Sciatic nerve (tissue), 2 donors: ENCODE measurements at regions not wholly inside any gene's neighbourhood (a gene's known extent, or its start where the extent isn't known, plus 50 kb on each side); places are given as distances from the start of the nearest gene placed in this dataset.

Source experiments
- ATAC-seq: fragments of 200-7000 bp; cut with Tn5 transposase; one replicate; pipeline ENCODE4 v1.9.1; 2020; ENCODE audit warnings: mild to moderate bottlenecking, moderate library complexity
- DNase-seq: peaks from one replicate; pipeline ENCODE4 v3.0.0-alpha.2; 2020; ENCODE audit warnings: low spot score
- intact Hi-C: fragments of 100-400 bp; cut with DNase I; formaldehyde crosslinking; loops from one replicate; pipeline ENCODE4 v1.14.2; 2022
- donor health status: DM: no; HTN: no; CAD: no.
- donor health status: DM: no; HTN: no; CAD: no.

DNA sequence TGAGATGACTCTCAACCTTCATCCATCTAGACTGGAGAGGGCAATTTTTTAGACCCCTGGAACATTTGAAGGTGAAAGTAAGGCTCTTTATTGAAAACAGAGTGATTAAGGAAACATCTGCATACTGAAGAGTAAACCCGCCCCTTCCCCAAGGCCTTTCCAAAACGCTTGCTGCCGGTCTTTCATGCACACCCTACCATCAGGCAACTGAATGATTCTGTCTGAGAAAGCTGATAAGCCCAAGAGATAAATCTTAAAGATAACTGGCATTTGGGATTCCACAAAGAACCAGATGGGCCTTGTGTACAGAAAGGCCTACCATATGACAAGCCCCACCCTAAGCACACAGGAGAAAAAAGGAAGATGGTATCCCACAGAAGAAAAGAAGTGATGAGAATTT is 54.4 kb upstream of the PIK3R1 start:
- no peak for ATAC-seq
- intact Hi-C loops, result no loop called here

DNA sequence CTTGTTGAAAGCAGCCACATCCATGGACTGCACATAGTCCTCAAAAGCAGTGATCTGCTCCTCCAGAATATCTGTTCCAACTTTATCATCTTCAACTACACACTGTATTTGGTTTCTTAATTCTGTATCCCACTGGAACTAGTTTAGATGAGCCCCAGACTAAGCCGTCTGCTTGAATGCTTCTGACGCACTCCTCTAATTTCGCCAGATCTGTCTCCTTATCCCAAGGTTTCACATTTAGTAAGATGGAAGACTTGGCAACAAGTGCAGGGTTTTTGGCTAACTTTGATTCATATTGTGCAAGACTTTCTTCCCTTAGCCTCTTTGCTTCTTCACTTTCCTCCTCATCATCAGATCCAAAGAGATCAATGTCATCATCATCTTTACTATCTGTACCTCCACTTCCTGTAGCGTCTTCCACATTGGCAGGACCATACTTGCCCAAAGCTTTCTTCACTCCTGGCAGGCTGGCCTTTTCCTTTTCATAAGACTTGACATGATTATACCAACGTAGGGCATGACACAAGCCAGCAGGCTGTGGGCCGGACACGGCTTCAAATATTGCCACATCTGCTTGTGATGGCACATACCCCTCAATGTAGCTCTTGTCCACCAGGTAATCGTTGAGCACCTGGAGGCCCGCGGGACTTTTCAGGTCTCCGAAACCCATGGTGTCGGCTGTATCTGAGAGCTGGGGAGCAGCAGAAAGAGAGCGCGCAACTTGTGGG is 56.2 kb upstream of the PIK3R1 start:
- ATAC-seq, result peak; percentile 85

More for the DNA sequence above, 54.4 kb upstream of the PIK3R1 start:
- no peak for DNase-seq

DNA sequence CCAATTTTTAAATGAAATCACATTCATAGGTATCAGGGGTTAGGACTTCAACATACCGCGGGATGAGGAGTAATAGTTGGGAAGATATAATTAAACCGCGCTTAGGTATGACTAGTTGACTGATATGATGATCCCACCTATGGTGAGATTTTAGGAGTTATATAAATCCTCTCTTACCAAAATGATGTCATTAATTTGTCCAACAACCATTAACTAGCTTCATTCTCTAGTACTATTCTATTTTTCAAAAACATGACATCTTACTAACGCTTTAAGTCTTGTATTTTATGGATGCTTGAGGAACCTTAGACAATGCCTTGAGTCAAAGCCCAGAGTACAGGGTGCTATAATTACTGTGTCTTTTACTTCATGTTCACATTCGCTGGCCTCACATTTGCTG is 59.6 kb upstream of the PIK3R1 start:
- intact Hi-C loops, result no loop called here
- no peak for ATAC-seq

More for the DNA sequence above, 56.2 kb upstream of the PIK3R1 start:
- DNase-seq, result no peak
- intact Hi-C loops, result no loop called here

DNA sequence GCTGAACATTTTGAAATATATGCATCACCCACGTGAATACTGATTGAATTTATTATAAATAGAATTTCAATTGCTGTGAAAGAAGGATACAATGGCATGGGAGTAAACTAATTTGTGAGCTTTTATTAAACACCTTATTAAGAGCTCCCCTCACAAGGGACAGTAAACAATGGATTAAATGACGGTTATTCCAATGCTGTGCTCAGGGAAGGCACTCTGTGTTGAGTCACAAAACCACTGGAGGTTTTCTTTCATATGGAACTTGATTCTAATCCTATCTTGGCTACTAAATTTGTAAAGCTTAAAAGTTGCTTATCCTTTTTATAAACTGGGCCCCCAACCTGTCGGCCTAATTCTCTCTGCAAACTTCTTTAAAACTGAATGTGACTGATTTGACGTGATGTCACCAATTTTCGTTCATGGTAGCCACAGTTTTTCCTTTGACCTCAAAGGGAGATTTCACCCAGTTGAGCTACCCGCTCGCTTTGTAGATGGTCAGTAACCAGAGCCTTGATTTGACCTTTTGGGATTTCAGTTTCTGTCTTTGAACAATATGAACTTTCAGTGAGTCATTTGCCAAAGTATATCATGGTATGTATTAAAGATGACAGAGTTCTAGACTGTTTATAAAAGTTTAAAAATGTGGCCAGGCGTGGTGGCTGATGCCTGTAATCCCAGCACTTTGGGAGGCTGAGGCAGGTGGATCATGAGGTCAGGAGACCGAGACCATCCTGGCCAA is 61.3 kb upstream of the PIK3R1 start:
- intact Hi-C loops, result no loop called here
- DNase-seq (no peak), ATAC-seq (no peak)

More for the DNA sequence above, 59.6 kb upstream of the PIK3R1 start:
- no peak for DNase-seq

DNA sequence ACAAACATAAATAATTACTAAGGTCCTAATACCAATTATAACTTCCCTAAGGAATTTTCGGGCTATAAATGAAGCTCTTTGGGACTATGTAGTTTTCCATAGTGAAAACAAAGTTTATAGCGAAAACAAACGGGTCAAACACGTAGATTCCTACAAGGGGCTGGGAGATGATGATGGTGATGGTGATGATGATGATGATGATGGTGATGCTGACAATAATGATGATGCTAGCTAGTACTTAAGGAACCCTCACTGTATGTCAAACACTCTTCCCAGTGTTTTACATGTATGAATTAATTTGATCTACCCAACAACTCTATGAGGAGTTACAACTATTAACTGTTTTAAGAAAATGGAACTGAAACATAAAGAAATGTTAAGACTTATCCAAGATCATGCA is 63.7 kb upstream of the PIK3R1 start:
- no peak for DNase-seq
- intact Hi-C loops, result no loop called here
- no peak for ATAC-seq

DNA sequence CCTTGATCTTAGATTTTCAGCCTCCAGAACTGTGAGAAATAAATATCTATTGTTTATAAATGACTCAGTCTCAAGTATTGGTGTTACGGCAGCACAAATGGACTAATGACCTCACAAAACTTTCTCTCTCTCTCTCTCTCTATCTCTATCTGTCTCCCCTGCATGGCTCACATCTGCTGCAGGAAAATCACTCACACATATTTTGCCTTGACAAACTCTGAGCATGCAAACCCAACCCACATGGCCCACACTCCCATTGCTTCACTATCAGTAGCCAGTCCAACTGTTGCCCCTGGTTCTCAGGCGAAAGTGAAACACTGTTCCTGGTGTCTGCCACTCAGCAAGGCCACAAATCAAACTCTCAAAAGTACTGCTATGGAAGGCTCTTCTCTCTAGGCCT is 66.4 kb upstream of the PIK3R1 start:
- ATAC-seq, result no peak
- intact Hi-C loops, result no loop called here

DNA sequence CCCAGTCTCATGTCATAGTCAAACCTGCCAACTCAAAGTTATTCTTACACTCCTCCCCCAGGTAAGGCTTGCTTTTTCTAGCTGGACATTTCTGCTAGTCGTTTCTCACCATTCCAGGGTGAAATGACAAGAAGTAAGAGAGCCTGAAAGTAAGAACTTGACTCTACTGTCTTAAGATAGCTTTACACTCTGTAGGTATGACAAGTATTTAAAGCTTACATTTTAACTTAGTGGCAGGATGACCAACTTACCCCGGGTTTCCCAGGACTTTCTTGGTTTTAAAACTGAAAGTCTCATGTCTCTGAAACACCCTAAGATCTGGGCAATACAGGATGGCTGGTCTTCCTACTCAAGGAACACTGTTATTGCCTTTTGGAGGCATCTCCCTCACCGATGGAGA is 67.5 kb upstream of the PIK3R1 start:
- ATAC-seq (no peak), DNase-seq (no peak)
- intact Hi-C loops, result no loop called here

More for the DNA sequence above, 66.4 kb upstream of the PIK3R1 start:
- DNase-seq, result no peak

DNA sequence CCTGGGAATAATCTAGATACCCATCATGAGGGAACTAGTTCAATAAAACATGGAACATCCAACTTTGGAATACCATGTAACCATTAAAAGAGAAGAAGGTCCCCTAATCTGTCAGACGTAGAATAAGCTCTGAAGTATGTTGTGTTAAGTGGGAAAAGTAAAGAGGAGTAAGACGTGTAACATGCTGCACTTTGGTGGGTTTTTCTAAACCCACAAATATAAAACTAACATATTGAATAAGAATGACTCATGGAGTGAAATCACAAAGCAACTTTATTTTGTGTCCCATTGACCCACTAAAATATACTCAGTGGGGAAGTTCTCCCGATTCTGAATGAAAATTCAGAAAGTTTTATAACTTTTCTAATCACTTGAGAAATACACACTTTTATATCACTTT is 67.9 kb upstream of the PIK3R1 start:
- DNase-seq (no peak), ATAC-seq (no peak)
- intact Hi-C loops, result no loop called here

DNA sequence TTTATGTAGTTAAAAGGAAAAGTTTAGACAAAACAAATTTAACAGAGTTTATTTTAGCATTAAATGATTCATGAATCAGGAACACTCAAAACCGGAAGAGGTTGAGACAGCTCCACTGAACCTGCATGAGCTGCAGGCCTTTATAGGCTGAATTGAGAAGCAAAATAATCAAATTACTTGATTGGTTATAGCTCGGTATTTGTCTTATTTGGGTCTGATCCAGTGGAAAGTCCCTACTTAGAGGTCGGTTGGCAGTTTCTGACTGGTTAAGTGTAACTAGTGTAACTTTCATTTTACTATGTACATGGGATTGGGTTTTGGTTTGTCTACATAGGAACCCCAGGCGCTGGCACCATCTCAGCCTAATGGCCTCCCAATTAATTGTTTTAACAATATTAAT is 74.1 kb upstream of the PIK3R1 start:
- ATAC-seq, result no peak
- no peak for DNase-seq
- intact Hi-C loops, result no loop called here

DNA sequence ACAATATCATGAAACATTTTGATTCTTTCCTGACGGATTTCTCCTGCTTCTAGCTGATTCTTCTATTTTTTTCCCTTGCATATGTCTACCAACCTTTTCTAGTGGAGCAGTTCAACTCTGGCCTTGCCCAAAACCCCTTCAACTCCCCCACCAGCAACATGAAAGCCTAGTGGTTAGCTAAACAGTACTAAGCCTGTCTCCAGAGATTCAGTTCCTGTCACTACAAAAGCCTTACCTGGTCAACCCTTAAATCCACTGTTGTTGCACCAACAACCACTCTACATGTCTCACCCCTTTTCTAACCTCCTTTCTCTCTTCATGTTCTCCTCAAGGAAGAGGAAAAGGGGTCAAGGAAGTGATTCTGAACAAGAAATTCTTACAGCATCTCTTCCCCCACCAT is 74.8 kb upstream of the PIK3R1 start:
- DNase-seq (no peak), ATAC-seq (no peak)
- intact Hi-C loops, result no loop called here

DNA sequence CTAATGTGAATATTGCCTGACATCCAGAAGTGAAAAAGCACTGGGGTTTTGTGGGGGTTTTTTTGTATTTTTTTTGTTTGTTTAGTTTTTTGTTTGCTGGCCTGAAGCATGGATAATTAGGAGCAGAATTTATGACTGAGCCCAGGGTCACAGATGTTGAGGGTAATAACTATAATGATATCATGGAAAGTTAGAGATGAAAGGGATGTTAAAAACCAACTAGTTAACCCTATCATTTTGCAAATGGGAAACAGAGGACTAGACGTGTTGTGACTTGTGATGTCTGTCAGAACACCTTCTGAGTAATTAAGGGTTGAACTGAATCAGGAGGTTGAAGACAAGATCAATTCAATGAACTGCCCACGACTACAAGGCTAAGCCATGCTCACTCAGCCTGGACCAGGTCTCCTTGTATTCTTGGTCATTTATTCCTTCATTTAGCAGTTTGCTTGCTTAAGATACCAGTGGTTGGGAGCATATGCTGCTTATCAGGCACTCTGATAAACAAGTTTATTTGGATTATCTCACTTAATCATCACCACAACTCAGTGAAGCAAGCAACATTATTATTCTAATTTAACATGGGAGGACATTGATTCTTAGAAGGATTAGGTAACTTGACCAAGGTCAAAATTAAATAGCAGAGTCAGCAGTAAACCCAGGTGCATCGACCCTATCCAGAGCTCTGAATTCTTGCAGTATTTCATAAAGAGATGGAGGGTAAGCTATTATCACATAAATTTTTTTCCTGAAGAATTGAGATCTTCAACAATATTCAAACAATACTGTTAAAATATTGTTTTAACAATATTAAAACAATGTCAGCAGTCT is 75.7 kb upstream of the PIK3R1 start:
- intact Hi-C loops, result no loop called here
- DNase-seq (no peak), ATAC-seq (no peak)

DNA sequence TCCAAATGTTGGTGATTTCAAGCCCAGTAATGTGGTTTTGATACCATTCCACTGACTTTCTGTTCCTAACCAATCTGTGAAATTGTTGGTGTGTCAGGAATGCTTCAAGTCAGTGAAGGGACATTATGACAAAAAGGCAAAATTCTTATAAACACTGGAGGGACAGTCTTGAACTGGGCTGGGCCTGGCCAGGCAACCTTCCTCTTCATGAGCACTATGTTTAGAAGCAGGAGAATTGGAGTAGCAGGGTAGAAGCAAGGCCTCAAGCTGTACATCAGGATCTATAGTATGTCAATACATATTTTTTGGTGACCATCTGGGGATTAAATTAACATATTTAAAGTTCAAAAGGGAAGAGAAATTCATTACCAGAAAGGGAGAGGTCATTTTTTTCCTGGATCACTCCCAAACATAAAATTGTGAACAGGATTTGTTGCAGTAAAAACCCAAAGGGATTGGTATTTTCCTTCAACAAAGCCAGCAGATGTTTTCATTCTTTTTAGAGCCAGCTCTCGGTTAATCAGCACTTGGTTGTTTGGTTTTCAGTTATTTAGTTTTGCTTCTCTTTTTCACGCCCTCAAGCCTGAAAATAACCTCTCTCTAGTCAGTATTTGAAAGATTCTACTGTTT is 77.9 kb upstream of the PIK3R1 start:
- no peak for DNase-seq
- intact Hi-C loops, result no loop called here
- peak; percentile 79 for ATAC-seq

DNA sequence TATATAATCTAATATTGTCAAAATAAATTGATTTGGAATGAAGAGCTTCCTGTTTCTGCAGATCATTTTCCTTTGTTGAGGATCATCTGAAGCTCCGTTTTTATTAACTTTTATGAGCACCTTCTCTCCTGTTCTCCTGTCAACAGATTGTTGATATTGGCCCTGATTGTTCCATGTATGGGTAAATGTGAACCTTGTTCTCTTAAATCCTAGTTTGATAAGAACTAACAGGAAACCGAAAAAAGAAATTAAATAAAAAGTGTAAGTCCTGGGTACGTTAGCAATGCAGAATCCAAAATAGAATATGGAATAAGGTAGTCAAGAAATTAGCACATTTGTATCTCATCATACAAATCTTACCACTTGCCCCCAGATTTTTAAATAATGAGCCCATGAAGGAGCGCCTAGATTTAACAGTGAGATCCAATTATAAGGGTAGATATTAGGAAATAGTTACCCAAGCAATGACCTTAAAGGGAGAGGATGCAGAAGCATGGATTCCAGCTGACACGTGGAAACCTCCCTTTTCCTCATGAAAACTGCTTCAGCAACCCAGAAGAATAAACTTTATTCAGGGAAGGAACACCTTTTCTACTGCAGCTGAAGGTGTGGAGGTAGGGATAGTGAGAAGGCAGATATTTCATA is 80.8 kb upstream of the PIK3R1 start:
- intact Hi-C loops, result no loop called here
- DNase-seq, result no peak
- ATAC-seq, result no peak

DNA sequence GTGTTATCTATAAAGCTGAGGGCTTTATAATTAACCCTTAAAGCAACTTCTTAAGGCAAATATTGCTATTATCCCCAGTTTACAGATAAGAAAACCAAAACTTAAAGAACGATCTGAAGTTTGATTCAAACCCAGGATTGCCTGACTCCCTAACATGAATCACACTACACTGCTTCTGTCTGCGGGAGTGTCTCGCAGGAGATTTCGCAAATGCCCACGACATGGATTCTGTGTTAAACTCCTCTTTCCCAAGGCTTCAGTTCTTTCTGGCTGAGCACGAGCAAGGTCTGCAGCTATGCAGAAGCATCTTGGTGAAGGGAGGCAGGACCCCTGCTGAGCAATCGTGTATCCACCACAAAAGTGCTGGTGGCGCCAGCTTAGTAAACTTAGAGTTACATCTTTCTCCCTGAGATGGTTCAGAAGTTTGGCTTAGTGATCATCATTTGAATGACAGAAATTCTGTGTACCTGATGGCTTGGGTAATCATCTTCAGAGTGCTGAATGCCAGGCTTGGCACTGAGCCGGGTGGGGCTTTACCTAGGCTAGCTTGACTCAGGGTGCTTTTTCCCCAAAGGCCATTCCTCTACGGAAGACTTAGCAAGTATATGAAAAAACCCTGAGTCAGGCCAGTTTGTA is 81.4 kb upstream of the PIK3R1 start:
- DNase-seq (no peak), ATAC-seq (no peak)
- intact Hi-C loops, result no loop called here

DNA sequence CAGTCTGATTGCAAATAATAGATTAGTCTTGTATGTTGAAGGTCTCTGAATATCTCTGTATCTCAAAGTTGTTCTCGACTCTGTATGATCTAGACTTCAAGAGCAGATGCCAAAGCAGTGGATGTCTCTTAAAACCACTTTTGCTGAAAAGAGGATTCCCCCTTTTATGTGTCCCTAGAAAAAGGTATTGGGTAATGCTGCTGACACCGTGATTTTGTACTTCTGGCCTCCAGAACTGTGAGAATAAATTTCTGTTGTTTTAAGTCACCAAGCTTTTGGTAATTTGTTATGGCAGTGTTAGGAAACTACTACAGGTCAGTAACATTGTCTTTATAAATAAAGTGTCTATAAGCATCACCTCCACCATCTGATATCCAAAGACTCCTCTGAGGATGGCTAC is 85.3 kb upstream of the PIK3R1 start:
- DNase-seq (no peak), ATAC-seq (no peak)
- intact Hi-C loops, result no loop called here

DNA sequence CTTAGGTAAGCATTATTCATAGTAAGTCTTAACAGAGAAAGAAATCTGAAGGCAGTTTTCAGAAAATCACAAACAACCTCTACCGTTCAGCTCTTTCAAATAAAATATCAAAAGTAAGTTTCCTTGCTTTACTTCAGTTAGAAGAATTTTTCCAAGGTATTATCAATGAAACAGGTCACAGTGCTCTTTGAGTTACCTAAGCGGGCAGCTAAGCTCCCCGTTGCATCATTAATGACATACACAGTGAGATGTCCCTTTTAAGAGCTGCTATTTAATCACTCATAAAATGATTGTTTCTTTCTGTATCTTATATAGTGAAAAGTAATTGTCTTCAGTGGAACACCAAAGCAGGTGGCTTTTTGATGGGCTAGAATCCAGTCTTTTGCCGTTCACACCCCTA is 86.2 kb upstream of the PIK3R1 start:
- intact Hi-C loops, result no loop called here
- DNase-seq (no peak), ATAC-seq (no peak)

DNA sequence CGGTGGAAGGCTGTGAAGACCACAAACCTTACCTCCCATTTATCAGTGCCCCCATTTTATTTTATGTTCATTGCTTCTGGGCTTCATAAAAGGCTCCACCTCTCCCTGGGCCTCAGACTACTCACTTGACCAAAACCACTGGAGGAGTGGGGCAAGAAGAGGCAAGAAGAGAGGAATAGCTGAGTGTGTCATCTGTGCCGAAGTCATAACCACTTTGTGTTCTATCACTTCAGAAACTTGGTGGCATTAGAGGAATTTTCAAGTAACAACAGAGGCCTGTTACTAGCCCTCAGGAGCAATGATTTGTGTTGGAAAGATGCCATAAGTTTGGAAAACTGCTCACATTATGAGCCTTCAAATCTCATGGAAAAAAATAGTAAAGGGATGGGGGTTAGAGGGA is 88.7 kb upstream of the PIK3R1 start:
- ATAC-seq, result no peak
- intact Hi-C loops, result no loop called here
- no peak for DNase-seq

DNA sequence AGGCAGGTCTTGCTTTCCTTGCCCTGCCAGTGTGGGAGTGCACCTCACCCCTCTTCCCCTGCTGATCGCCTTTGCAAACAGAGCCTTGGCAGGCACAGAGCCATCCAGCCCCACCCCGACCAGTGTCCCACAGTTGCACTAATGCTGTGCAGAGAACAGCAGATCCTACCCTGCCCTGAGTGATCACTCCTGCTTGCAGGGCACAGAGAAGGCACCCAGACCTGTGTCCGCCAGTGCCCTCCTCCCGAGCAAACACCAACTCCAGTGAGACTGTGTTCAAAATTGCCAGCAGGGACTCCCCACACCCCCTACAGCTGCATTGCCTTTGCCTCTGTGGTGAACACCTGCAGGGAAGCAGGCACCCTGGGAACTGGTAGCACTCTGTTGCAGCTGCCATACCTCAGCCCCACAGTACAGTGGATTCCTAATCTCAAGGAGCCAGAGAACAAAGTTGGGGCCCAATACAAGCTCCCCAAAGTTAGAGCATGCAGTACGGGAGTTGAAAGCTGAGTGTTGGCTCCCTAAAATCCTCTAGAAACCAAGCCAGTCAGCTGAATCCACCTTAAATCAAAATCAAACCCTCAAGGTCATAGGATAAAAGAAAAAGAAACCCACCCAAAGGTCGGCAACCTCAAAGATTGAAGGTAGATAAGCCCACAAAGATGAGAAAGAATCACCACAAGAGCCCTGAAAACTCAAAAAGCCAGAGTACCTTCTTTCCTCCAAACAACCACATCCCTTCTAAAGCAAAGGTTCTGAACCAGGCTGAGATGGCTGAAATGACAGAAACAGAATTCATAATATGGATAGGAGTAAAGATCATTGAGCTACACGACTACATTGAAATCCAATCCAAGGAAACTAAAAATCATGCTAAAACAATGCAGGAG is 92.9 kb upstream of the PIK3R1 start:
- ATAC-seq (no peak), DNase-seq (no peak)
- intact Hi-C loops, result no loop called here
